Keratinocyte (primary cell): ENCODE measurements at regions not wholly inside any gene's neighbourhood (a gene's known extent, or its start where the extent isn't known, plus 50 kb on each side); places are given as distances from the start of the nearest gene placed in this dataset.

ENCODE experiments used
- EZH2 ChIP-seq: IDR thresholded peaks from one replicate; pipeline ENCODE4 v1.6.1; 2012; ENCODE audit warnings: inconsistent platforms, mild to moderate bottlenecking, low read length, moderate library complexity
- TF ChIP-seq, protein P1 (sequence below), 3 experiments: IDR thresholded peaks in 1 of 3; conservative IDR thresholded peaks in 1 of 3; optimal IDR thresholded peaks in 1 of 3; 2 replicates in 2 of 3; 3 replicates in 1 of 3; pipeline versions ENCODE3 to v1.5.1; 2011; ENCODE audit warnings: low read length in 3 of 3, mild to moderate bottlenecking in 3 of 3, moderate library complexity in 2 of 3, control low read depth in 1 of 3, inconsistent platforms in 1 of 3; ENCODE audit not compliant: insufficient read depth in 2 of 3; ENCODE audit errors: extremely low read depth in 1 of 3

GRCh38 chr14:101481557-101481956 is 79.7 kb upstream of the DIO3 start:
- TF ChIP-seq, protein P1, sequence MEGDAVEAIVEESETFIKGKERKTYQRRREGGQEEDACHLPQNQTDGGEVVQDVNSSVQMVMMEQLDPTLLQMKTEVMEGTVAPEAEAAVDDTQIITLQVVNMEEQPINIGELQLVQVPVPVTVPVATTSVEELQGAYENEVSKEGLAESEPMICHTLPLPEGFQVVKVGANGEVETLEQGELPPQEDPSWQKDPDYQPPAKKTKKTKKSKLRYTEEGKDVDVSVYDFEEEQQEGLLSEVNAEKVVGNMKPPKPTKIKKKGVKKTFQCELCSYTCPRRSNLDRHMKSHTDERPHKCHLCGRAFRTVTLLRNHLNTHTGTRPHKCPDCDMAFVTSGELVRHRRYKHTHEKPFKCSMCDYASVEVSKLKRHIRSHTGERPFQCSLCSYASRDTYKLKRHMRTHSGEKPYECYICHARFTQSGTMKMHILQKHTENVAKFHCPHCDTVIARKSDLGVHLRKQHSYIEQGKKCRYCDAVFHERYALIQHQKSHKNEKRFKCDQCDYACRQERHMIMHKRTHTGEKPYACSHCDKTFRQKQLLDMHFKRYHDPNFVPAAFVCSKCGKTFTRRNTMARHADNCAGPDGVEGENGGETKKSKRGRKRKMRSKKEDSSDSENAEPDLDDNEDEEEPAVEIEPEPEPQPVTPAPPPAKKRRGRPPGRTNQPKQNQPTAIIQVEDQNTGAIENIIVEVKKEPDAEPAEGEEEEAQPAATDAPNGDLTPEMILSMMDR (optimal IDR thresholded peaks at IDR 0.05 in 1 of 3, IDR thresholded peaks at IDR 0.05 in 1 of 3, conservative IDR thresholded peaks at IDR 0.05 in 1 of 3; ENCODE audit: extremely low read depth in 1 of 3, insufficient read depth in 2 of 3, low read length in 3 of 3): no peak
- no peak for TF ChIP-seq EZH2
